ENCODE measurements at regions not wholly inside any gene's neighbourhood (a gene's known extent, or its start where the extent isn't known, plus 50 kb on each side); places are given as distances from the start of the nearest gene placed in this dataset.

GRCh38 chr2:144331674-144332355 is 188.1 kb downstream of the ZEB2 start:
- Histone ChIP-seq H3K79me1 (ENCODE audit: insufficient read depth, low read depth, low read length, poor library complexity, severe bottlenecking) (no peaks in the 10 kb centered on the region), H3T11ph (ENCODE audit: low read length) (no peak overlapping the region), H3K18ac (ENCODE audit: insufficient read length, low read depth, low read length) (peak overlapping the region; percentile 85), H3K14ac (ENCODE audit: insufficient read depth, low read length) (peak overlapping the region; percentile 91), H4K5ac (ENCODE audit: insufficient read length, low read depth, low read length) (no peak overlapping the region), H4K8ac (replicated peaks; ENCODE audit: insufficient read length, low read depth, low read length) (no peak overlapping the region), H3K27ac (ENCODE audit: insufficient read length, low read depth, low read length) (no peak overlapping the region), H3K23me2 (ENCODE audit: insufficient read length, low read depth, low read length, poor library complexity, severe bottlenecking) (peaks cover 13% of the 10 kb centered on the region), H2BK5ac (ENCODE audit: insufficient read length, low read length) (no peak overlapping the region), H2AK5ac (ENCODE audit: insufficient read length, low read length) (no peak overlapping the region), H4K20me1 (ENCODE audit: control insufficient read depth, insufficient read depth, insufficient read length) (no peaks in the 10 kb centered on the region), H3K9me3 (ENCODE audit: control insufficient read depth, low read depth, low read length) (no peaks in the 10 kb centered on the region), H2BK20ac (ENCODE audit: low read depth, low read length, poor library complexity, severe bottlenecking) (no peak overlapping the region), H3K27me3 (ENCODE audit: insufficient read depth, low read length) (no peaks in the 10 kb centered on the region), H3K56ac (ENCODE audit: insufficient read length, low read depth, low read length) (no peak overlapping the region), H3K4me2 (ENCODE audit: insufficient read depth, insufficient read length, low read length) (peak overlapping the region; percentile 90), H3K23ac (ENCODE audit: insufficient read length, low read depth, low read length) (no peak overlapping the region), H3K4me1 (ENCODE audit: insufficient read depth, low read length) (peaks cover 6% of the 10 kb centered on the region; the same call in 1 of the 2 replicates), H2BK120ac (ENCODE audit: low read depth, low read length, poor library complexity, severe bottlenecking) (no peak overlapping the region), H4K91ac (ENCODE audit: insufficient read length, low read depth, low read length) (no peak overlapping the region), H2BK12ac (ENCODE audit: insufficient read length, low read depth, low read length) (no peak overlapping the region), H2AFZ (ENCODE audit: low read length) (no peak overlapping the region), H3K79me2 (ENCODE audit: insufficient read depth, low read length) (0 out of 2 replicates have a peak, but pooled peaks cover 4% of the 10 kb centered on the region), H2BK15ac (ENCODE audit: low read depth, low read length) (no peak overlapping the region), H3K4ac (ENCODE audit: low read depth, low read length) (no peak overlapping the region), H3K9ac (ENCODE audit: extremely low read depth, insufficient read length, low read length) (peak overlapping the region; percentile 67)
- H3K36me3 Mint-ChIP-seq (ENCODE audit: insufficient read depth in 1 of 3, low read depth in 3 of 3): peaks cover 0 to 8% (median under 1%) of the 10 kb centered on the region in 3 experiments; a peak in 4 of 7 replicates
- H3K27ac Mint-ChIP-seq: peak overlapping the region; percentile 78 to 98 (median 95)
- DNase-seq: peak; percentile 58
- peaks cover 10% of the 10 kb centered on the region for H3K27me3 Mint-ChIP-seq (ENCODE audit: low read depth)
- no CpG with 5 or more reads among the region's 66 CpGs for WGBS (ENCODE audit: extremely low coverage, insufficient read length, low lambda C conversion rate)
- no peaks in the 10 kb centered on the region; a peak in 2 of 5 replicates for H3K9me3 Mint-ChIP-seq
- peak; percentile 25; the same call in 2 of the 3 replicates for TF ChIP-seq CTCF (conservative IDR thresholded peaks at IDR 0.05)
- peaks cover 33 to 43% of the 10 kb centered on the region in 2 experiments for H3K4me1 Mint-ChIP-seq
- peak overlapping the region; percentile 85 to 92 for H3K4me3 Mint-ChIP-seq

Measured in H9 (cell line).